Mucosa of rectum (tissue), 2 donors: ENCODE measurements at regions not wholly inside any gene's neighbourhood (a gene's known extent, or its start where the extent isn't known, plus 50 kb on each side); places are given as distances from the start of the nearest gene placed in this dataset.

ENCODE experiments used
- H3K27ac ChIP-seq, 2 donors: one replicate each; pipeline ENCODE4 v1.7.0; 2013; ENCODE audit warnings: inconsistent platforms in 2 of 2, low read depth in 2 of 2, low read length in 2 of 2
- H3K27me3 ChIP-seq, 2 donors: one replicate each; pipeline ENCODE4 v1.7.0; 2013; ENCODE audit warnings: low read length in 2 of 2; ENCODE audit not compliant: control insufficient read depth in 2 of 2, insufficient read depth in 2 of 2
- H3K36me3 ChIP-seq, 2 donors: one replicate each; pipeline ENCODE4 v1.7.0; 2013; ENCODE audit warnings: low read length in 2 of 2; ENCODE audit not compliant: control insufficient read depth in 2 of 2, insufficient read depth in 2 of 2
- H3K4me1 ChIP-seq, 2 donors: one replicate each; pipeline ENCODE4 v1.7.0; 2013; ENCODE audit warnings: low read length in 2 of 2, mild to moderate bottlenecking in 1 of 2; ENCODE audit not compliant: control insufficient read depth in 2 of 2, insufficient read depth in 2 of 2
- H3K4me3 ChIP-seq, 2 donors: one replicate each; pipeline ENCODE4 v1.7.0; 2013; ENCODE audit warnings: low read length in 2 of 2
- H3K9ac ChIP-seq, 2 donors: one replicate each; pipeline ENCODE4 v1.7.0; 2013; ENCODE audit warnings: low read length in 2 of 2, low read depth in 1 of 2, mild to moderate bottlenecking in 1 of 2
- H3K9me3 ChIP-seq, 2 donors: one replicate each; pipeline ENCODE4 v1.7.0; 2013; ENCODE audit warnings: low read length in 2 of 2; ENCODE audit not compliant: control insufficient read depth in 2 of 2
- donor health status: healthy.
- donor health status: Normal muscosa, but diverticular disease.

DNA sequence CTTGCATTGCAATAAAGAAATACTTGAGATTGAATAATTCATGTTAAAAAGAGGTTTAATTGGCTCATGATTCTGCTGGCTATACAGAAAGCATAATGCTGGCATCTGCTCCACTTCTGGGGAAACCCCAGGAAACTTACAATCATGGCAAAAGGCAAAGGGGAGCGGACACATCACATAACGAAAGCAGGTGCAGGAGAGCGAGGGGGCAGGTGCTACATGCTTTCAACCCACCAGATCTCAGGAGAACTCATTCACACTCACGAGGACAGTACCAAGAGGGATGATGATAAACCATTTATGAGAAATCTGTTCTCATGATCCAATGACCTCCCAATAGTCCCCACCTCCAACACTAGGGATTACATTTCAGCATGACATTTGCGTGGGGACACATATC lies 172.6 kb downstream of the RASSF9 start:
- Histone ChIP-seq H3K27me3 (no peaks in the 10 kb centered on the region), H3K9ac (no peak overlapping the region), H3K4me3 (no peak overlapping the region), H3K36me3 (no peaks in the 10 kb centered on the region), H3K4me1 (no peaks in the 10 kb centered on the region), H3K9me3 (no peaks in the 10 kb centered on the region), H3K27ac (no peak overlapping the region)

DNA sequence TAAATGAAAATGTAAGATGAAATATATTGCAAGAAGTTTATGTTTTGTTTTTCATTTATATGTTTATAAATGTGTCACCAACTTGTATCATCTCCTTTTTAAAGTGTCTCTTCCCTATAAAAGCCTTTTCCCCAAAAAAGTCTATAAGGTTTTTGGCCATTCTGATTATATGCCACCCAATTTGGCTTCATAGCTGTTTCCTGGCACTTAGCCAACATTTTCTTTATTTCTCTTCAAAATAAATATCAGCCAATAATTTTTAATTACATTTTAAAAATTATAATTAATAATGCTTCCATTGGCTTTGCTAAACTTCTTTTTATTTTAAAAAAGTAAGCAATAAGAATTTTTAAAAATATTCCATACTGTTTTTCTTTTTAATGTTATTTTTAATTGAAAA lies 171.8 kb downstream of the RASSF9 start:
- Histone ChIP-seq H3K9me3 (no peaks in the 10 kb centered on the region), H3K27me3 (no peaks in the 10 kb centered on the region), H3K36me3 (no peaks in the 10 kb centered on the region), H3K27ac (no peak overlapping the region), H3K4me3 (no peak overlapping the region), H3K9ac (no peak overlapping the region), H3K4me1 (no peaks in the 10 kb centered on the region)

DNA sequence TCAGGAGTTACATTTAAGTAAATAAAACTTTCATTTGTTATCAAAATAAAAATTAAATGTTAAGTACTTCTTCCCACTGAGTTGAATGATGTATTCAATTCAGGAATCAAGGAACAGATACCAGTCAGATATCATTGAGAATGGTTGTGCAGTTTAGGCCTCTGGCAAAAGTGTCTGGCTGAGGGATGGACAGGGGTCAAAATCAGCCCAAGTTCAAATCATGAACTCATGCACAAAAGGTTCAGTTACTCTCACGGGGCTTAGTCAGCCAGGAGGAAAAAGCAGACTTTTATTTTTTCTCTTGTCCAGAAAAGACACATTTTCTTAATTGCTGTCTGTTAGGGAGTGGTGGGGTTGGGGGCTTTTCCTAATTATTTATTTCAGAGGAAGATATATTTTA lies 166.3 kb downstream of the RASSF9 start:
- Histone ChIP-seq H3K9ac (no peak overlapping the region), H3K27ac (no peak overlapping the region), H3K4me3 (no peak overlapping the region), H3K36me3 (no peaks in the 10 kb centered on the region), H3K27me3 (no peaks in the 10 kb centered on the region), H3K4me1 (no peaks in the 10 kb centered on the region), H3K9me3 (no peaks in the 10 kb centered on the region)

DNA sequence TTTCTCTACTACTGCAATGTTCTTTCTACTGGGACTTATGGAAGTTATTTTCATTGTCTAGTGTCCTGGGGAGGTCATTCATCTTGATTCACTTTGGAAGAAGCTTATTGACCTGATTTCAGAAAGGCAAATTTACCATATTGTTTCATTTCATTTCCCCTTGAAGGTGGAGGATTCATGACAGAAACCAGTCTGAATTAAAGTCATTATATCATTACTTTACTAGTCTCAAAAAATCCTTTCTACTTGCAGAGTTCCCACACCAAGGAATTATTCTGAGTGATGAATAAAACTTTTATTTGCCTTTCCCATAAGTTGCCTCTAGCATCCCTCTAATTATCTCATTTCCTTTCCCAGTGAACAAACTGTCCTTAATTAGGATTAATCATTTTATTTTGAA lies 163.8 kb downstream of the RASSF9 start:
- H3K4me3 ChIP-seq, result no peak overlapping the region
- H3K27ac ChIP-seq, result no peak overlapping the region
- H3K9me3 ChIP-seq, result no peaks in the 10 kb centered on the region
- no peaks in the 10 kb centered on the region for H3K36me3 ChIP-seq
- H3K9ac ChIP-seq, result no peak overlapping the region
- no peaks in the 10 kb centered on the region for H3K4me1 ChIP-seq
- no peaks in the 10 kb centered on the region for H3K27me3 ChIP-seq

DNA sequence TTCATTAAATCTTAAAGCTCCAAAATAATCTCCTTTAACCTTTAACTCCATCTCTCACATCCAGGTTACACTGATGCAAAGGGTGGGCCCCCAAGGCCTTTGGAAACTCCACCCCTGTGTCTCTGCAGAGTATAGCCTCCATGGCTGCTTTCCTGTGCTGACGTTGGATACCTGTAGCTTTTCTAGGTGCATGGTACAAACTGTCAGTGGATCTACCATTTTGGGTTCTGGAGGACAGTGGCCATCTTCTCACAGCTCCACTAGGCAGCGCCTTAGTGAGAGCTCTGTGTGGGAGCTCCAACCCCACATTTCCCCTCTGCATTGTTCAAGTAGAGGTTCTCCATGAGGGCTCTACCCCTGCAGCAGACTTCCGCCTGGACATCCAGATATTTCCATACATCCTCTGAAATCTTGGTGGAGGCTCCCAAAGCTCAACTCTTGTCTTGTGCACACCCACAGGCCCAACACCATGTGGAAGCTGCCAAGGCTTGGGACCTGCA lies 162.2 kb downstream of the RASSF9 start:
- no peaks in the 10 kb centered on the region for H3K27me3 ChIP-seq
- H3K4me1 ChIP-seq, result no peaks in the 10 kb centered on the region
- no peaks in the 10 kb centered on the region for H3K36me3 ChIP-seq
- H3K27ac ChIP-seq, result no peak overlapping the region
- H3K4me3 ChIP-seq, result no peak overlapping the region
- no peak overlapping the region for H3K9ac ChIP-seq
- H3K9me3 ChIP-seq, result no peaks in the 10 kb centered on the region

DNA sequence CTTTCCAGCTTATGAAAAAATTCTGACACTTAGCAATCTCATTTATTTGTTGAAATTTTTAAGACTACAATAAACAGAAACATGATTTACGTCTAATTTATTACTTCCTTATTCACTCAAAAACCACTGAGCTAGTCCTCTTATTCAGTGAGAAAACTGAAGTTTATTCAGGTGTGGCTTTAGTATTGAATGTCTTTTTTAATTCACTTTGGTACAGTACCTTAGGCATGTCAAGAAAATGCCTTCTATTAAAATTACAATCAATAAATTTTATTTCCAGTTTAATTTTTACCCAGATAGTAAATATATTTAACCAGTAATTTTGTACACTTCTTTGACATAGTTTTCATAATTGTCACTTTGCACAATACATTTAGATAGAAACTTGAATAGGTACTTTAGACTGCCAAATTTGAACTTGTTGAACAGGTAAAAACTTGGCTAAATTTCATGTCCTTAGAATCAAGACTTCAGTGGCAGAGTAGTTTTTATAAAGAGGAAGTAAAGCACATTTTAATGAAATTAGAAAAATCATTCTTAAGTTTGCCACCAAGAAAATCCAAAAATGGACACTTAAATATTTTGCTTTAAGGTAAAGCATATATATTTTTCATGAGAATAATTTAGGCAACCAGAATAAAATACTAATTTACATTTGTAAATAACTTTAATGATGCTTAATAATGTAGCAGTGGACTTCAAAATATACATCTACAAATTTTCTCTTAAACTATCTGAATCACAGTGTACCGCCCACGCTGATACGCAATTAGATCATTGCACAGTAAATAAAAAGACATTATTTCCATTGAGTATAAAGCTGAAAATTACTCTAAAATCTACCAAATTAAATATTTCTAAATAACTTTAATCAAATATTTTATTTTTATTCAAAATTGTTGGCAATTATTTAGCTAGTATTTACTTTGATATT lies 159.1 kb downstream of the RASSF9 start:
- H3K4me3 ChIP-seq, result no peak overlapping the region
- no peaks in the 10 kb centered on the region for H3K36me3 ChIP-seq
- no peak overlapping the region for H3K9ac ChIP-seq
- H3K27ac ChIP-seq, result no peak overlapping the region
- H3K27me3 ChIP-seq, result no peaks in the 10 kb centered on the region
- no peaks in the 10 kb centered on the region for H3K9me3 ChIP-seq
- no peaks in the 10 kb centered on the region for H3K4me1 ChIP-seq

DNA sequence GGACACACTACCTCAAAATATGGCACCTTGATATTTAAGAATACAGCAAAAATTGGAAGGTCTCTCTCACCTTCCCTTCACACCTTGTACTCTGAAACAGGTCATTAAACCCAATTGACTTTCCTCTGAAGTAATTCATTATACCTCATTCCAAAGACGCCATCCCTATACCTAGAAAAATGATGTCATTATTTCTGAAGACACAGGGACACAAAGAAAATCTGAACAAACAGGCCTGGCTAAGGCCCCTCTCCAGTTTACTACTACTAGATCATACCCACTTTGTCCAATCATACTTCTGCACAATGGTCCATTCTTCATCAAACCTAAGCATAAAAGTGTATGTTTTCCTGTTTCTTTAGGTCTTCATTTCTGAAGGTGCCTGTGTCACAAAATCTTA lies 156.9 kb downstream of the RASSF9 start:
- Histone ChIP-seq H3K36me3 (no peaks in the 10 kb centered on the region), H3K9me3 (no peaks in the 10 kb centered on the region)

DNA sequence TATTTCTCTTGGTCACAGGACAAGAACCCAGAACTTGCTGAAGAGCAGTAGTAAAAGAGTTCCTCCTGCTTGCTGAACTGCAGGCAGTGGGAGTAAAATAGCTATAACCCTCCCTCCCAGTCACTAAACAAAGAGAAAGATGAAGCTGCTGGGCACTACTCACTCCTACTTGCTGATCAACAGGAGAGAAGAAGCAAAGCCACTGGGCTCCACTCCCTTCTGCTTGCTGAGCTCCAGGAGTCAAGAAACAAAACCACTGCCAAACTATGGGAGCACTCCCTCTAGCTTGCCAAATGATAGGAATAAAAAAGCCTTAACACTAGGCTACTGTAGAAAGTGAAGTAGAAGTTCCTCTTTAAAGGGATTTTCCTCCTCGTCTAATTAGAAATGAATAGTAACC lies 155.3 kb downstream of the RASSF9 start:
- H3K27ac ChIP-seq, result no peak overlapping the region
- no peaks in the 10 kb centered on the region for H3K4me1 ChIP-seq
- H3K9ac ChIP-seq, result no peak overlapping the region
- H3K36me3 ChIP-seq, result no peaks in the 10 kb centered on the region
- H3K9me3 ChIP-seq, result no peaks in the 10 kb centered on the region
- H3K27me3 ChIP-seq, result no peaks in the 10 kb centered on the region
- H3K4me3 ChIP-seq, result no peak overlapping the region

More for the DNA sequence above, 156.9 kb downstream of the RASSF9 start:
- Histone ChIP-seq H3K9ac (no peak overlapping the region), H3K27me3 (no peaks in the 10 kb centered on the region), H3K4me3 (no peak overlapping the region), H3K4me1 (no peaks in the 10 kb centered on the region), H3K27ac (no peak overlapping the region)

DNA sequence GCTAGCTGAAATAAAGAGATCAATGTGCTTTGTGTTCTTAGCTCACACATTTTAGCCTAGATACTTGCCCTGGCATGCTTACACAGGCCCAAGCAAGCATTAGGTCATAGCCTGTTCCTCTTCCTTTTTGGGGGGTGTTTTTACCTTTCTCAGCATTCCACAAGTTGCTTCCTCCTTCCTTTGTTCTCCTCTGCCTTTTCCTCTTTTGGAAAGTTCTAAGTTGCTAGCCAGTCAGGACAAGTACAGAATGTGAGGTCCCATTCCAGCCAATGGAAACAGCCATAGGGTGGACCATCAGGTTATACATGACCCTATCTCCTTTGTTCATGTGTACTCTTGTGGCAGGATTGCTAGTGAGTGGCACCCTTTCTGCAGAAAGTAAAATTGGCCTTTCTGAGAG lies 154.9 kb downstream of the RASSF9 start:
- H3K9me3 ChIP-seq, result no peaks in the 10 kb centered on the region
- no peaks in the 10 kb centered on the region for H3K27me3 ChIP-seq
- no peak overlapping the region for H3K9ac ChIP-seq
- H3K4me1 ChIP-seq, result no peaks in the 10 kb centered on the region
- no peaks in the 10 kb centered on the region for H3K36me3 ChIP-seq
- no peak overlapping the region for H3K4me3 ChIP-seq
- H3K27ac ChIP-seq, result no peak overlapping the region

DNA sequence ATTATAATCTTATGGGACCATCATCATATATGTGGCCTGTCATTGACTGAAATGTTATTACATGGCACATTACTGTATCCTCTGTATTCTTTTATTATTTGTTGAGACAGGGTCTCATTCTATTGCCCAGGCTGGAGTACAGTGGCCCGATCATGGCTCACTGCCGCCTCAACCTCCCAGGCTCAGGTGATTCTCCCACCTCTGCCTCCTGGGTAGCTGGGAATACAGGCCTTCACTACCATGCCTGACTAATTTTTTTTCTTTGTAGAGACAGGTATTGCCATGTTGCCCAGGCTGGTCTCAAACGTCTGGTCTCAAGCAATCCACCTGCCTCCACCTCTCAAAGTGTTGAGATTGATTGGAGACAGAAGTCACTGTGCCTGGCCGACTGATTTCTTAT lies 153.2 kb downstream of the RASSF9 start:
- H3K9me3 ChIP-seq, result no peaks in the 10 kb centered on the region
- no peaks in the 10 kb centered on the region for H3K27me3 ChIP-seq
- H3K4me1 ChIP-seq, result no peaks in the 10 kb centered on the region
- no peaks in the 10 kb centered on the region for H3K36me3 ChIP-seq
- no peak overlapping the region for H3K4me3 ChIP-seq
- H3K9ac ChIP-seq, result no peak overlapping the region
- H3K27ac ChIP-seq, result no peak overlapping the region
